ENCODE measurements at regions not wholly inside any gene's neighbourhood (a gene's known extent, or its start where the extent isn't known, plus 50 kb on each side); places are given as distances from the start of the nearest gene placed in this dataset.

- Histone ChIP-seq H3K4me1 (ENCODE audit: insufficient read depth, low read length, poor library complexity, severe bottlenecking) (no peaks in the 10 kb centered on the region), H3K4me3 (ENCODE audit: low read length, poor library complexity, severe bottlenecking) (no peak overlapping the region), H3F3A (ENCODE audit: low read depth) (no peaks in the 10 kb centered on the region), H3K4me2 (ENCODE audit: low read depth, low read length, poor library complexity, severe bottlenecking) (no peak overlapping the region), H3K9me3 (ENCODE audit: insufficient read depth, low read depth, low read length) (peaks cover 10% of the 10 kb centered on the region; the same call in 1 of the 2 replicates), H3K36me3 (ENCODE audit: insufficient read depth, low read length) (no peaks in the 10 kb centered on the region), H3K9ac (ENCODE audit: low read depth, low read length, poor library complexity, severe bottlenecking) (no peak overlapping the region), H4K20me1 (ENCODE audit: insufficient read depth, low read length, poor library complexity, severe bottlenecking) (no peaks in the 10 kb centered on the region), H3K79me2 (ENCODE audit: insufficient read depth, low read length) (no peaks in the 10 kb centered on the region), H2AFZ (ENCODE audit: low read length) (no peak overlapping the region), H3K9me2 (replicated peaks; ENCODE audit: low read depth, low read length) (no peaks in the 10 kb centered on the region), H3K27me3 (ENCODE audit: insufficient read depth, low read length, poor library complexity, severe bottlenecking) (no peaks in the 10 kb centered on the region)
- TF ChIP-seq CTCF (conservative IDR thresholded peaks at IDR 0.05; ENCODE audit: low read length) (no peak), EZH2phosphoT487 (IDR thresholded peaks at IDR 0.05; ENCODE audit: borderline replicate concordance) (no peak)
Measured at GRCh38 chr7:57367171-57367570, 82.8 kb upstream of the ZNF716 start.

- Histone ChIP-seq H3K27me3 (ENCODE audit: insufficient read depth, low read length, poor library complexity, severe bottlenecking) (no peaks in the 10 kb centered on the region), H3F3A (ENCODE audit: low read depth) (no peaks in the 10 kb centered on the region), H3K9ac (ENCODE audit: low read depth, low read length, poor library complexity, severe bottlenecking) (no peak overlapping the region), H3K4me1 (ENCODE audit: insufficient read depth, low read length, poor library complexity, severe bottlenecking) (no peaks in the 10 kb centered on the region), H3K79me2 (ENCODE audit: insufficient read depth, low read length) (no peaks in the 10 kb centered on the region), H3K9me2 (replicated peaks; ENCODE audit: low read depth, low read length) (no peaks in the 10 kb centered on the region), H3K4me2 (ENCODE audit: low read depth, low read length, poor library complexity, severe bottlenecking) (no peak overlapping the region), H3K9me3 (ENCODE audit: insufficient read depth, low read depth, low read length) (peaks cover 4% of the 10 kb centered on the region; the same call in 1 of the 2 replicates), H3K4me3 (ENCODE audit: low read length, poor library complexity, severe bottlenecking) (no peak overlapping the region), H3K36me3 (ENCODE audit: insufficient read depth, low read length) (no peaks in the 10 kb centered on the region), H4K20me1 (ENCODE audit: insufficient read depth, low read length, poor library complexity, severe bottlenecking) (no peaks in the 10 kb centered on the region), H2AFZ (ENCODE audit: low read length) (no peak overlapping the region)
- TF ChIP-seq CTCF (conservative IDR thresholded peaks at IDR 0.05; ENCODE audit: low read length) (no peak), EZH2phosphoT487 (IDR thresholded peaks at IDR 0.05; ENCODE audit: borderline replicate concordance) (no peak)
Measured at GRCh38 chr7:57370066-57370738, 79.8 kb upstream of the ZNF716 start.

DNA sequence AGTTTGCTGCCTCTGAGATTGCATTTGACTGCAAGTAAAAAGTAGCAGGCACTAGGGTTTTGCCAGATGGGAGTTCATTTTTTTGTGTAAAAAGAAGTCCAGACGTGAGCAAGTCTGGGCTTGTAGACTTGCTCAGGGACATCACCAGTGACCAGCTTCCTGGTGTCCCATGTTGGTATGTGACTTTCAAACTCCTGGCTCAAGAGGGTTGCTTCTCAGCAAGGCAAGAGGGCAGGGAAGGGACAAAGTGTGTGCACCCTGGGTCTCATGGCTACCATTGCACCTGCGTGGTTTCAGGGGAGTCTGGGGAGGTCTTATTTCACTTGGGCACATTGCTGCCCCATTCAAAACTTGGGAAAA, 79.3 kb upstream of the ZNF716 start:
- Histone ChIP-seq H3K27me3 (ENCODE audit: insufficient read depth, low read length, poor library complexity, severe bottlenecking) (no peaks in the 10 kb centered on the region), H3F3A (ENCODE audit: low read depth) (no peaks in the 10 kb centered on the region), H3K4me3 (ENCODE audit: low read length, poor library complexity, severe bottlenecking) (no peak overlapping the region), H3K4me1 (ENCODE audit: insufficient read depth, low read length, poor library complexity, severe bottlenecking) (no peaks in the 10 kb centered on the region), H2AFZ (ENCODE audit: low read length) (no peak overlapping the region), H4K20me1 (ENCODE audit: insufficient read depth, low read length, poor library complexity, severe bottlenecking) (no peaks in the 10 kb centered on the region), H3K9me2 (replicated peaks; ENCODE audit: low read depth, low read length) (no peaks in the 10 kb centered on the region), H3K36me3 (ENCODE audit: insufficient read depth, low read length) (no peaks in the 10 kb centered on the region), H3K9ac (ENCODE audit: low read depth, low read length, poor library complexity, severe bottlenecking) (no peak overlapping the region), H3K9me3 (ENCODE audit: insufficient read depth, low read depth, low read length) (peaks cover 4% of the 10 kb centered on the region; the same call in 1 of the 2 replicates), H3K4me2 (ENCODE audit: low read depth, low read length, poor library complexity, severe bottlenecking) (no peak overlapping the region), H3K79me2 (ENCODE audit: insufficient read depth, low read length) (no peaks in the 10 kb centered on the region)
- no peak for TF ChIP-seq EZH2phosphoT487 (IDR thresholded peaks at IDR 0.05; ENCODE audit: borderline replicate concordance)
- TF ChIP-seq CTCF (conservative IDR thresholded peaks at IDR 0.05; ENCODE audit: low read length), result no peak

All from Loucy (cell line).